ENCODE measurements at regions not wholly inside any gene's neighbourhood (a gene's known extent, or its start where the extent isn't known, plus 50 kb on each side); places are given as distances from the start of the nearest gene placed in this dataset.

DNA sequence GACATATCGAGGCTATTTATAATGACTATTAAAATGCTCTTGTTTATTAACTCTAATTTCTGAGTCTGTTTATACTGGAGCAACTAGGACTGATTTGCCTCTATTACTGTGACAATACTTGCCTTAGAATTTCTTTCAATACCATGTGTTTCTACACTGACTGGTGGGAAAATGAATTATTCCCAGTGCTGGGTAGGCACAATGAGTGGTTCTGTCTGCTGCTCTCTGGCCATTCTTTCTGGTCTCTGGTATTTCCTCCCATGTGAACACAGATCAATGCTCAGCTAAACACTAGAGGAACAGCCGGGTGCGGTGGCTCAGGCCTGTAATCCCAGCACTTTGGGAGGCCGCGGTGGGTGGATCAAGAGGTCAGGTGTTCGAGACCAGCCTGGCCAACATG lies 390.5 kb downstream of the PRDM2 start:
- intact Hi-C loops (cut with micrococcal nuclease; ENCODE audit: unreplicated experiment) = no loop called here
- no peak for TF ChIP-seq CTCF (conservative IDR thresholded peaks at IDR 0.05; ENCODE audit: low read depth, low read length)
- no peak for TF ChIP-seq EZH2 (IDR thresholded peaks at IDR 0.05; ENCODE audit: borderline replicate concordance, low read depth, low read length, poor library complexity, severe bottlenecking)
- no peaks in the 10 kb centered on the region for H3K36me3 ChIP-seq (ENCODE audit: insufficient read depth, low read length, poor library complexity, severe bottlenecking)
- no peak overlapping the region for H3K4me3 ChIP-seq (ENCODE audit: low read depth, low read length, poor library complexity, severe bottlenecking)
- no peaks in the 10 kb centered on the region for H3K4me1 ChIP-seq (ENCODE audit: insufficient read depth, low read length, poor library complexity, severe bottlenecking)
- no peak for DNase-seq (ENCODE audit: low spot score)
- peaks cover 7% of the 10 kb centered on the region for H3K9me3 ChIP-seq (ENCODE audit: low read depth, low read length, poor library complexity, severe bottlenecking)
- CTCF ChIA-PET = no interaction called here
- POLR2A ChIA-PET (ENCODE audit: low non-redundant PET) = no interaction called here
- BruUV-seq (replicated peaks) = no TSS peak
- no peaks in the 10 kb centered on the region for H3K27me3 ChIP-seq (replicated peaks; ENCODE audit: insufficient read depth, low read depth, low read length, poor library complexity)
- H3K27ac ChIP-seq (ENCODE audit: low read depth, low read length, poor library complexity, severe bottlenecking) = no peak overlapping the region

- H3K36me3 ChIP-seq (ENCODE audit: insufficient read depth, low read length, poor library complexity, severe bottlenecking) = no peaks in the 10 kb centered on the region
These were observed 394.8 kb downstream of the PRDM2 start for GRCh38 chr1:14094611-14095400.

DNA sequence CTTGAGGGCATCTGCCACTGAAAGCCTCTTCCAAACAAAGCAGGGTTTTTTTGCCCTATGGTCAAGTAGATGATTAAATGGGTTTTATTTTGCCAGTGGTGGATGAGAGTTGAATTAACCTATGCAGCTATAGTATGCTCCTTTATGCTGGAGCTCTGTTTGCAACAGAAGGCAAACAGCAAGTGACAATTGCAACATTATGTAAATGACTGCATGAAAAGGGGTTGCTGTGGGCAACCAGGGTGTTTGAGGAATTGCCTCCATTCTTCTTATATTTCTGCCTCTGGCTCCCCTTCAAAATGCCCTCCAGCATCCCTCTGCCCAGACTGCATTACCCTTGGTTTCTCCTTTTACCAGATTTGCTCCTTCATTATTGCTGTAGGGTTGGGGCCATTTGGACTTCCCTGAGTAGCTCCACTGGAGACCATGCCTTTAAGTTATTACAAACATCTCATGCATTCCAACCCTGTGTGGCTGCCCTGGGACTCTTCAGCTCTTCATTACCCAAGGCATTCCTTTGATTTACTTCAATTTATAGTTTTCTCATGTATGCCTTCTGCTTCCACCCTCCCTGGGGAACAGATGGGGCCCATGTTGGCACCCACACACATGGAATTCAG lies 398.4 kb downstream of the PRDM2 start:
- POLR2A ChIA-PET (ENCODE audit: low non-redundant PET) = no interaction called here
- H3K27me3 ChIP-seq (replicated peaks; ENCODE audit: insufficient read depth, low read depth, low read length, poor library complexity) = no peaks in the 10 kb centered on the region
- no peak overlapping the region for H3K27ac ChIP-seq (ENCODE audit: low read depth, low read length, poor library complexity, severe bottlenecking)
- no peaks in the 10 kb centered on the region for H3K36me3 ChIP-seq (ENCODE audit: insufficient read depth, low read length, poor library complexity, severe bottlenecking)
- no peak for TF ChIP-seq EZH2 (IDR thresholded peaks at IDR 0.05; ENCODE audit: borderline replicate concordance, low read depth, low read length, poor library complexity, severe bottlenecking)
- no peak for TF ChIP-seq CTCF (conservative IDR thresholded peaks at IDR 0.05; ENCODE audit: low read depth, low read length)
- CTCF ChIA-PET = no interaction called here
- no peak for DNase-seq (ENCODE audit: low spot score)
- H3K4me3 ChIP-seq (ENCODE audit: low read depth, low read length, poor library complexity, severe bottlenecking) = no peak overlapping the region
- intact Hi-C loops (cut with micrococcal nuclease; ENCODE audit: unreplicated experiment) = no loop called here
- no TSS peak for BruUV-seq (replicated peaks)
- H3K4me1 ChIP-seq (ENCODE audit: insufficient read depth, low read length, poor library complexity, severe bottlenecking) = no peaks in the 10 kb centered on the region
- H3K9me3 ChIP-seq (ENCODE audit: low read depth, low read length, poor library complexity, severe bottlenecking) = no peaks in the 10 kb centered on the region

More at GRCh38 chr1:14094611-14095400, 394.8 kb downstream of the PRDM2 start:
- intact Hi-C loops (cut with micrococcal nuclease; ENCODE audit: unreplicated experiment) = no loop called here
- H3K27me3 ChIP-seq (replicated peaks; ENCODE audit: insufficient read depth, low read depth, low read length, poor library complexity) = no peaks in the 10 kb centered on the region
- TF ChIP-seq CTCF (conservative IDR thresholded peaks at IDR 0.05; ENCODE audit: low read depth, low read length) (peak; percentile 69), EZH2 (IDR thresholded peaks at IDR 0.05; ENCODE audit: borderline replicate concordance, low read depth, low read length, poor library complexity, severe bottlenecking) (no peak)
- peaks cover 6% of the 10 kb centered on the region for H3K9me3 ChIP-seq (ENCODE audit: low read depth, low read length, poor library complexity, severe bottlenecking)
- no peak overlapping the region for H3K27ac ChIP-seq (ENCODE audit: low read depth, low read length, poor library complexity, severe bottlenecking)
- no peaks in the 10 kb centered on the region for H3K4me1 ChIP-seq (ENCODE audit: insufficient read depth, low read length, poor library complexity, severe bottlenecking)
- DNase-seq (ENCODE audit: low spot score) = peak; percentile 68
- CTCF ChIA-PET = no interaction called here
- POLR2A ChIA-PET (ENCODE audit: low non-redundant PET) = no interaction called here
- H3K4me3 ChIP-seq (ENCODE audit: low read depth, low read length, poor library complexity, severe bottlenecking) = no peak overlapping the region
- no TSS peak for BruUV-seq (replicated peaks)

Data from A673 (cell line).